ENCODE measurements at regions not wholly inside any gene's neighbourhood (a gene's known extent, or its start where the extent isn't known, plus 50 kb on each side); places are given as distances from the start of the nearest gene placed in this dataset.

GRCh38 chr11:21761000-21761399, 431.9 kb upstream of the ANO5 start:
- DNase-seq (ENCODE audit: low read depth in 2 of 2) = no peak
- TF ChIP-seq, protein P1, sequence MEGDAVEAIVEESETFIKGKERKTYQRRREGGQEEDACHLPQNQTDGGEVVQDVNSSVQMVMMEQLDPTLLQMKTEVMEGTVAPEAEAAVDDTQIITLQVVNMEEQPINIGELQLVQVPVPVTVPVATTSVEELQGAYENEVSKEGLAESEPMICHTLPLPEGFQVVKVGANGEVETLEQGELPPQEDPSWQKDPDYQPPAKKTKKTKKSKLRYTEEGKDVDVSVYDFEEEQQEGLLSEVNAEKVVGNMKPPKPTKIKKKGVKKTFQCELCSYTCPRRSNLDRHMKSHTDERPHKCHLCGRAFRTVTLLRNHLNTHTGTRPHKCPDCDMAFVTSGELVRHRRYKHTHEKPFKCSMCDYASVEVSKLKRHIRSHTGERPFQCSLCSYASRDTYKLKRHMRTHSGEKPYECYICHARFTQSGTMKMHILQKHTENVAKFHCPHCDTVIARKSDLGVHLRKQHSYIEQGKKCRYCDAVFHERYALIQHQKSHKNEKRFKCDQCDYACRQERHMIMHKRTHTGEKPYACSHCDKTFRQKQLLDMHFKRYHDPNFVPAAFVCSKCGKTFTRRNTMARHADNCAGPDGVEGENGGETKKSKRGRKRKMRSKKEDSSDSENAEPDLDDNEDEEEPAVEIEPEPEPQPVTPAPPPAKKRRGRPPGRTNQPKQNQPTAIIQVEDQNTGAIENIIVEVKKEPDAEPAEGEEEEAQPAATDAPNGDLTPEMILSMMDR (IDR thresholded peaks at IDR 0.05; ENCODE audit: low read depth, low read length) = no peak
- H3K4me3 ChIP-seq (replicated peaks in 1 of 2; ENCODE audit: low read depth in 2 of 2, low read length in 2 of 2) = no peak overlapping the region

- no peak for DNase-seq (ENCODE audit: low read depth in 2 of 2)
- H3K4me3 ChIP-seq (replicated peaks in 1 of 2; ENCODE audit: low read depth in 2 of 2, low read length in 2 of 2) = no peak overlapping the region
These were observed 424.5 kb upstream of the ANO5 start for GRCh38 chr11:21768388-21768787.

GRCh38 chr11:21769188-21769587, 423.7 kb upstream of the ANO5 start:
- TF ChIP-seq, protein P1 (IDR thresholded peaks at IDR 0.05; ENCODE audit: low read depth, low read length) = no peak
- H3K4me3 ChIP-seq (replicated peaks in 1 of 2; ENCODE audit: low read depth in 2 of 2, low read length in 2 of 2) = no peak overlapping the region

More at GRCh38 chr11:21768388-21768787, 424.5 kb upstream of the ANO5 start:
- TF ChIP-seq, protein P1 (IDR thresholded peaks at IDR 0.05; ENCODE audit: low read depth, low read length) = no peak

GRCh38 chr11:21771097-21771496, 421.8 kb upstream of the ANO5 start:
- TF ChIP-seq, protein P1 (IDR thresholded peaks at IDR 0.05; ENCODE audit: low read depth, low read length) = no peak
- DNase-seq (ENCODE audit: low read depth in 2 of 2) = no peak
- no peak overlapping the region for H3K4me3 ChIP-seq (replicated peaks in 1 of 2; ENCODE audit: low read depth in 2 of 2, low read length in 2 of 2)

More at GRCh38 chr11:21769188-21769587, 423.7 kb upstream of the ANO5 start:
- DNase-seq (ENCODE audit: low read depth in 2 of 2) = no peak

DNA sequence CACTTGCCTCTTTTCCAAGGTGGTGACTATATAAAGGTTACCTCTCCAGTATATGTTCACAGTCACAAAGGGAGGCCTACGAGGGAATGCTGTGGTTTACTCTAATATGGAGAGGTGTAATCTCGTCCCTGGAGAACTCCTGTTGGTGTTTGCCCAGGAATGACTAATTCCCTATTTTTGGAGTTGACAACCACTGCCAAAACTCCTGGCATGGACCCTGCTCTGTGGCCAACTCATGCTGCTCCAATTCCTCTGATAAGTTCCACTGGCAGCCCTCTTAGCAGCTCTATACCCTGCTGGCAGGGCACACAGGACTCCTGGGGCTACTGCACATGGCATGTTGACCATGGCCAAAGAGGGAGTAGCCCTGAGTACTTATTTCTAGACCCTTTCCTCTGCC, 418.7 kb upstream of the ANO5 start:
- no peak overlapping the region for H3K4me3 ChIP-seq (replicated peaks in 1 of 2; ENCODE audit: low read depth in 2 of 2, low read length in 2 of 2)
- no peak for DNase-seq (ENCODE audit: low read depth in 2 of 2)
- TF ChIP-seq, protein P1 (IDR thresholded peaks at IDR 0.05; ENCODE audit: low read depth, low read length) = no peak

GRCh38 chr11:21775911-21776310, 417.0 kb upstream of the ANO5 start:
- TF ChIP-seq, protein P1 (IDR thresholded peaks at IDR 0.05; ENCODE audit: low read depth, low read length) = no peak
- H3K4me3 ChIP-seq (replicated peaks in 1 of 2; ENCODE audit: low read depth in 2 of 2, low read length in 2 of 2) = no peak overlapping the region
- DNase-seq (ENCODE audit: low read depth in 2 of 2) = no peak

DNA sequence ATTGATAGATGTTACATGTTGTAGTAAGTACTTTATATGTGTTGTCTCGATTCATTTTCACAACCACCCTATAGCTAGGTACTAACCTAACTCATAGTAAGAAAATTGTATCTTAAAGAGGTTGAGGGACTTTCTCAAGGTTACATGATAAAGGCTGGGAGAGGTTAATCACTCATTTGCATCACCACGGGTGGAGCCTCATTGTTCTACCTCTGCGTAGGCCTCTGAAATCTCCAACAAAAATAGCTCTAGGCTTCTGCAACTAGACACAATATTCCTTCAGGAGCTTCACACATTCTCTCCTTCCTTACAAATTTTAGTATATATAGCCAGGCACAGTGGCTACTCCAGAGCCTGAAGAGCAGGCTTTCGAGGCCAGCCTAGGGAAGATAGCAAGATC, 408.9 kb upstream of the ANO5 start:
- no peak overlapping the region for H3K4me3 ChIP-seq (replicated peaks in 1 of 2; ENCODE audit: low read depth in 2 of 2, low read length in 2 of 2)
- TF ChIP-seq, protein P1 (IDR thresholded peaks at IDR 0.05; ENCODE audit: low read depth, low read length) = no peak
- no peak for DNase-seq (ENCODE audit: low read depth in 2 of 2)
